Panc1 (cell line): ENCODE measurements at regions not wholly inside any gene's neighbourhood (a gene's known extent, or its start where the extent isn't known, plus 50 kb on each side); places are given as distances from the start of the nearest gene placed in this dataset.

ENCODE experiments used
- CTCF ChIP-seq: fragments of 450-650 bp; IDR thresholded peaks from 2 replicates; pipeline ENCODE4 v1.5.1; 2017; ENCODE audit warnings: mild to moderate bottlenecking
- POLR2AphosphoS5 ChIP-seq: IDR thresholded peaks from 2 replicates; pipeline ENCODE4 v1.6.1; 2012; ENCODE audit warnings: mild to moderate bottlenecking, low read depth, low read length, moderate library complexity
- REST ChIP-seq, 2 experiments: IDR thresholded peaks; 2 replicates each; pipeline ENCODE4 v1.6.1; 2011 to 2012; ENCODE audit warnings: low read depth in 2 of 2, control low read depth in 1 of 2, low read length in 1 of 2, mild to moderate bottlenecking in 1 of 2, moderate library complexity in 1 of 2; ENCODE audit not compliant: insufficient read depth in 1 of 2
- TCF7L2 ChIP-seq: IDR thresholded peaks from 2 replicates; pipeline ENCODE4 v1.6.1; 2011; ENCODE audit warnings: mild to moderate bottlenecking, low read depth, low read length, inconsistent platforms

- no peak for TF ChIP-seq CTCF
- TF ChIP-seq POLR2AphosphoS5: no peak
- no peak for TF ChIP-seq TCF7L2
- no peak for TF ChIP-seq REST (IDR thresholded peaks at IDR 0.05; ENCODE audit: insufficient read depth in 1 of 2, low read depth in 2 of 2, low read length in 1 of 2)
These were observed 54.2 kb upstream of the SSBP2 start for GRCh38 chr5:81805086-81805485.
